Nephron progenitor cell (in vitro differentiated cells): ENCODE measurements at regions not wholly inside any gene's neighbourhood (a gene's known extent, or its start where the extent isn't known, plus 50 kb on each side); places are given as distances from the start of the nearest gene placed in this dataset.

Experiments
- DNase-seq: peaks from one replicate; pipeline ENCODE4 v3.0.0; 2021
- H3K27ac Mint-ChIP-seq: 2 replicates; pipeline ENCODE4 v1.8.0; 2021; ENCODE audit warnings: mild to moderate bottlenecking, moderate library complexity, mixed read lengths
- H3K27me3 Mint-ChIP-seq: 2 replicates; pipeline ENCODE4 v1.8.0; 2021; ENCODE audit warnings: mild to moderate bottlenecking, low read depth, mixed read lengths; ENCODE audit not compliant: poor library complexity
- H3K36me3 Mint-ChIP-seq: 2 replicates; pipeline ENCODE4 v1.8.0; 2021; ENCODE audit warnings: low read depth, mixed read lengths
- H3K4me1 Mint-ChIP-seq: 2 replicates; pipeline ENCODE4 v1.8.0; 2021; ENCODE audit warnings: mixed read lengths
- H3K4me3 Mint-ChIP-seq: 2 replicates; pipeline ENCODE4 v1.8.0; 2021; ENCODE audit warnings: mild to moderate bottlenecking, moderate library complexity, mixed read lengths
- H3K9me3 Mint-ChIP-seq: 2 replicates; pipeline ENCODE4 v1.8.0; 2021; ENCODE audit warnings: mild to moderate bottlenecking, moderate library complexity, mixed read lengths
- CTCF ChIP-seq: fragments of 200-600 bp; sonication (generic); IDR thresholded peaks from 2 replicates; pipeline ENCODE4 v1.5.0; 2021; ENCODE audit warnings: antibody characterized with exemption

DNA sequence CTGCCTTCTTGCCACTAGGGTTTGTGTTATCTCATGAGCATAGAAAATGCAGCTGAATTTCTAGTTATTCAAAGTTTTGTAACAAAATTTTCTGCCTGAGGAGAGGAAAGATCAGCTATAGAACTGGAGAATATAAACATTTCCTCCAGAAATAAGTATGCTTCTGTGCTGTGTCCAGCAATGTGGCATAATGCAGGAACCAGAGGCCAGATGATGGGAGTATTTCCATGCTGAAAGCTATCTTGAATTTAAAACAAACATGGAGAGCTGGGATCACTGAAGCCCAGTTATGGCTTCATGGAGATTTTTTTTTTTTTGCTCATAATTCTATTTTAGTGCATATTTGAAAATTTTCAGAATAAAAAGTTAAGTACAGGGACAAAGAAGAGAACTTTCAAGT lies 608.2 kb downstream of the SOX6 start:
- Mint-ChIP-seq H3K4me1 (peaks cover 43% of the 10 kb centered on the region), H3K27me3 (peaks cover 4% of the 10 kb centered on the region), H3K9me3 (peaks cover 19% of the 10 kb centered on the region), H3K36me3 (peaks cover 8% of the 10 kb centered on the region), H3K4me3 (no peak overlapping the region), H3K27ac (no peak overlapping the region)
- DNase-seq = no peak
- TF ChIP-seq CTCF = no peak

GRCh38 chr11:15748741-15749140 lies 607.6 kb downstream of the SOX6 start:
- Mint-ChIP-seq H3K27me3 (peaks cover 4% of the 10 kb centered on the region), H3K36me3 (peaks cover 11% of the 10 kb centered on the region), H3K4me1 (peaks cover 38% of the 10 kb centered on the region), H3K27ac (no peak overlapping the region), H3K9me3 (peaks cover 22% of the 10 kb centered on the region), H3K4me3 (no peak overlapping the region)
- DNase-seq = no peak
- no peak for TF ChIP-seq CTCF

DNA sequence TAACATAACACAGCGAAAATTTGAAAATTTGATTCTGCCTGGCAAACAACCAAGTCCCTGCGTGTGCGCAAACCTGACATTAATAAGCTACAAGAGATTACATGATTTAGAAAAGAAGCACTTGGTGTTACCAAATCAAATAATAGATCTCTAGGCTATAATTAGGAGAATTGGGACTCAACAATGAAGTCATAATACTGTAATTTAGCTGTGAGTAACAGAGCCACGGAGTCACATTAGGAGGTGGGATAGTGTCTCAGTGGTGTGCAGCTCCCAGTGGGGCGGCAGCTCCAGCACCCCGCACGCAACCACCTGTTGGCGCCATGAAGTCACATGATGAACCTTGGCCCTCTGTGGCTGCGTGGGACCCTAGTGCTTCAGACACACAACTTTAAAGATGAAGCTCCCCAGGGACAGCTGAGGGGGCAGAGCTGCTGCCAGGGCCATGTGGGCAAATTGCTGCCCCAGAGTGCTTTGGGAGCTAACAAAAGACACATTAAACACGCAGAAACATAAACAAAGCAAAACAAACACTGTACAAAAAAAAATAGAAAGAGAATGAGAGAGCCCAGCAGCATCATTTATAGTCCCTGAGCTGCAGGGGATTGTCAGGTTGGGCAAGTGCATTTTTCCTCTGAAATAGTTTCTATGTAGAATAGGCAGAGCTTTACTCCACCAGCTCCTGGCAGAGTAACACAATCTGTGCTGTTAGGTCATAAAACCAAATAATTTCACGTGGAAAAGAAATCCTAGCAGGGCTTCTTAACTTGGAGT lies 605.6 kb downstream of the SOX6 start:
- Mint-ChIP-seq H3K4me3 (no peak overlapping the region), H3K4me1 (peaks cover 24% of the 10 kb centered on the region), H3K27ac (no peak overlapping the region), H3K36me3 (peaks cover 8% of the 10 kb centered on the region), H3K27me3 (peaks cover 5% of the 10 kb centered on the region), H3K9me3 (peaks cover 21% of the 10 kb centered on the region)
- DNase-seq = no peak
- no peak for TF ChIP-seq CTCF

- Mint-ChIP-seq H3K36me3 (peaks cover 8% of the 10 kb centered on the region), H3K4me3 (no peak overlapping the region), H3K27ac (no peak overlapping the region), H3K27me3 (peaks cover 6% of the 10 kb centered on the region), H3K9me3 (peaks cover 21% of the 10 kb centered on the region), H3K4me1 (peaks cover 29% of the 10 kb centered on the region)
- DNase-seq = no peak
- no peak for TF ChIP-seq CTCF
Observed at GRCh38 chr11:15754221-15754620, 602.1 kb downstream of the SOX6 start.

DNA sequence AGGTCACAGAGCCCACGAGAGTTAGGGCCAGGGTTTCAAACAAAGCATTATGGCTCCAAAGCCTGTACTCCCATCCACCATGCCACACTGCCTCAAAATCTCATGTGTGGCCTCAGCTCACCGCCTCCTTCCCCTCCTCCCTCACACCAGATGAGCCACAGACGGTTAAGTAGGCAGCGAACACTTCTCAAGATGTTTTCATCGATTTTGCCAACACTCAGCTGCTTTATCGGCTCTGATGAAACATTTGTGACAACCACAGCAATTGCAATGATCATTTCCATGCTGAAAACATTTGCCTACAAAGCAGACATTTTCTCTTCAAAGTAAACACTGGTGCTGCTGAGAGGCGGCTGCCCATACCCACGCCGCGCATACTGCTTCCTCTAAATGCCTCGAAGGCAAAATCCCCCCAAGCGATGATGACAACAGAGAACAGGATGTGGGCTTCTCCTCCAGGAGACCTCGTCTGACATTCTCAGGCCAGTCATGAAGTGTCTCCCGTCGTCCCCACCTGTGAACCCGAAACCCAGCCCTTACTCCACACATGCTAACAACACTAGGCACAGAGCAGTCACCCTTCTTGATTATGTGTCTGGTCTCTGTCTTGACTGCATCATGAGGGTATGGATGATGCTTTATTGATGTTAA lies 599.2 kb downstream of the SOX6 start:
- peaks cover 6% of the 10 kb centered on the region for H3K27me3 Mint-ChIP-seq
- TF ChIP-seq CTCF = no peak
- H3K27ac Mint-ChIP-seq = no peak overlapping the region
- no peak overlapping the region for H3K4me3 Mint-ChIP-seq
- no peak for DNase-seq
- peaks cover 21% of the 10 kb centered on the region for H3K9me3 Mint-ChIP-seq
- H3K4me1 Mint-ChIP-seq = peaks cover 26% of the 10 kb centered on the region
- peaks cover 8% of the 10 kb centered on the region for H3K36me3 Mint-ChIP-seq
